NCI-H2107 (cell line): ENCODE measurements at regions not wholly inside any gene's neighbourhood (a gene's known extent, or its start where the extent isn't known, plus 50 kb on each side); places are given as distances from the start of the nearest gene placed in this dataset.

ENCODE experiments used
- DNase-seq: peaks from one replicate; lab custom pipeline; 2025; lab: John Stamatoyannopoulos, UW

DNA sequence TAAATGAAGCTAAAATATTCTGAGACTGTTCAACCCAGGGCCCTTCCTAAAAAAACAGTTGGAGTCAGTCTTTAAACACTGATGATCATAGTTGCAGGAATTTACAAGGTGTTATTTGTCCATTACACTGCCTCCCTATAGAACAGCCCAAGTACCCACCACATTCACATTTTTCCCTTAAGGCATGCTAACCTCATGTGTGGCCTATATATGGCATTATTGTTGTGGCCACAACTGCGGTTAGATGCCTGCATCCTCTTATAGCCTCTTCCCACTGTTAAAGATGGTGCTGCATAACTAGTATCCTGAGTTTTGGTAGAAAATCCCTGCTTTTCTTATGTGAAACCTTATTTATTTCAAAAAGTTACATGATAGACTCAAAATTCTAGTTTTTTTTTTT lies 287.9 kb upstream of the SEMA3A start:
- DNase-seq: no peak

GRCh38 chr7:84479059-84479458 lies 284.5 kb upstream of the SEMA3A start:
- DNase-seq: no peak

- DNase-seq: no peak
These were observed 283.3 kb upstream of the SEMA3A start for GRCh38 chr7:84477786-84478478.

- no peak for DNase-seq
These were observed 279.8 kb upstream of the SEMA3A start for GRCh38 chr7:84474436-84474835.

- DNase-seq: no peak
These were observed 277.0 kb upstream of the SEMA3A start for GRCh38 chr7:84471576-84471975.

GRCh38 chr7:84469034-84469433 lies 274.4 kb upstream of the SEMA3A start:
- no peak for DNase-seq

GRCh38 chr7:84462259-84462658 lies 267.7 kb upstream of the SEMA3A start:
- DNase-seq: no peak

DNA sequence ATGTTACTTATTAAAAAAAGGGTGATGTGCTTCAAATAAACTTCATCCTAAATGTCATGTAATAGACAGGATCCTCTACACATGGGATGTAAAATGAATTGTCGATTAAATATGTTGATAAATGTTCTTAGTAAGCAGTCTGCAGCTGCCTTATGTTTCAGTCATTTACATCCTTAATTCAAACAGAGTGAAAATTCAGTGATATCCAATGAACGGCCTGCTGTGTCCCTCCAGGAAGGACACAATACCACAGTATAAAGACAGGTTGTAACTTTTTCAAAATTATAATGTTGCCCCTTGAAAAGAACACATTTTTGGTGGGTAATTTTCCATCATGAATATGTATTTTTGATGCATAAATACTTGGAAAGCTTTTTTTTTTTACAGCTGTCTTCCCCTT lies 266.5 kb upstream of the SEMA3A start:
- DNase-seq: no peak

- no peak for DNase-seq
These were observed 261.2 kb upstream of the SEMA3A start for GRCh38 chr7:84455788-84456187.

DNA sequence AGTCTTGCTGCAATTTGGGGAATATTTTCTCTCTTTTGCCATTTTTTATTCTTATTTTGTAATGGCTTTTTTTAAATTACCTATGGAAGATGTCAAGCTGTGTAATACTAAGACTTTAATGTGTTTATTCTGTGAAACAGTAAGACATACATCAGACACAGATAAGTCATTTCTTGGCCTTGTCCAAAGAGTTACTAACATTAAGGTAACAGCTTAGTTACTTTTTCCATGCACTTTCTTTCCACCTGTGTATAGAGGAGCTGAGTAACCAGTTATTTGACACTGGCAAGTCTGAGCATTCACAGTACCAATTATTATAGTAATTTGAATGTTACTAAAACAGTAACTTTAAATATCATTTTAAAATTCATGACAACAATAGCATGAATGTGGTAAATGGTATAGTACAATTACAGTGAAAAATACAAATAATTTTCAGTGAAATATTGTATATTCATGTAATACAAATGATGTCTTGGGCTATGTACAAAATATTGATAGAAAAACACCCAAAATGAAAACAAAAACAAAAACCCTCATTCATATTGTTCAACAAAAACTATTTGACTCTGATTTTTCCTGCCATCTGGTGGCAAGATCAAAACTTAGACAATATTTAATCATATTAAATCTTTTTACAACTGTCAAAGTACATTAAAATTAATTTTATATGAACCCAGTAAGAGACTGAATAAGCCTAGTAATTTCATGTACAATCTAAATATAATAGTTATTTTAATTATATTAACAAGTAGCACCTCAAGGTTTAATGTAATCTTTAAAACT lies 259.8 kb upstream of the SEMA3A start:
- DNase-seq: no peak

DNA sequence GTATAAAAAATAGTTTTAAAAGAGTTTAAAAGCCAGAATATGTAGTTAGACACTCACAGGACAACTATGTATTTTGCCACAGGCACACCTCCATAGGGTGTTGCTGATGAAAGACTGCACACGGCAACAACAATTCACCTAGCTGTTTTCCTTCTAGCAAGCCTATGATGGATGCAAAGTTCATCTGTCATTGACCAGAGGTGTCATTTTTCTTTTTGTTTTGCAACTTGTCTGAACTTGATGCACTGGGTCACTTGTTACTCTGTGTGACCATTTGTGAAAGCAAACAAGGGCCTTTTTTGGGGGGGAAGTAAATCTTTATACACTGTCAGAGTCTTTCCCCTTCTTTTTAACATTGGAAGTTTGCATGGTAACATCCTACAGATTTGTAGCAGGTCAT lies 258.0 kb upstream of the SEMA3A start:
- no peak for DNase-seq

- DNase-seq: no peak
These were observed 256.2 kb upstream of the SEMA3A start for GRCh38 chr7:84450772-84451171.

DNA sequence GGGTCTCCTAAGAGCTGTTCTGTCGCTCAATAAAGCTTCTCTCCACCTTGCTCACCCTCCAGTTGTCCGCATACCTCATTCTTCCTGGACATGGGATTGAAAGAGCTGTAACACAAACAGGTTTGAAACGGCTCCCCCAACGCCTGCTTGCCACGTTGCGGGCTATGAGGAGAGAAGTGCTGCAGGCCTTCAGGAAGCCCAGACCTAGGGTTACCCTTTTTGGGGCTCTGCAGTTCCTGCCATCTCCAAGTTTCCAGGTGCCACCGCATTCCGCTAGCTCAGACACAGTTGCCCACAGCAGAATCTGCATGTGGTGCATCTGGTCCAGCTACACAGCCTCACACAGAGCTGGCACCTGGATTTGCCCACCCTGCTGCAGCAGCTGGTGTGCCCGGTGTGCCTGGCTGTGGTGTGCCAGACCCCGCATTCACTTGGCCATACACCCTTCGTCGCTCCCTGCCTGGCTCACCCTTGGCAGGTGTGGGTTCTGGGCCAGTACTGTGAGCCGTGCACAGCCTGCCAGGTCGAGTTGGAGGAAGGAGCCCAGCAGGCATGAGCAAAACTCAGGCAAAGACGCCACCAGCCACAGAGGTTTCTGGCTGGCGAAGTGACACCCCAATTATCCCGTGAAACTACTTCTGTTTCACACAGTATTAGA lies 253.2 kb upstream of the SEMA3A start:
- DNase-seq: no peak

GRCh38 chr7:84446991-84447480 lies 252.4 kb upstream of the SEMA3A start:
- no peak for DNase-seq

- DNase-seq: no peak
These were observed 231.2 kb upstream of the SEMA3A start for GRCh38 chr7:84425702-84426259.

- DNase-seq: no peak
These were observed 228.2 kb upstream of the SEMA3A start for GRCh38 chr7:84422790-84423189.

DNA sequence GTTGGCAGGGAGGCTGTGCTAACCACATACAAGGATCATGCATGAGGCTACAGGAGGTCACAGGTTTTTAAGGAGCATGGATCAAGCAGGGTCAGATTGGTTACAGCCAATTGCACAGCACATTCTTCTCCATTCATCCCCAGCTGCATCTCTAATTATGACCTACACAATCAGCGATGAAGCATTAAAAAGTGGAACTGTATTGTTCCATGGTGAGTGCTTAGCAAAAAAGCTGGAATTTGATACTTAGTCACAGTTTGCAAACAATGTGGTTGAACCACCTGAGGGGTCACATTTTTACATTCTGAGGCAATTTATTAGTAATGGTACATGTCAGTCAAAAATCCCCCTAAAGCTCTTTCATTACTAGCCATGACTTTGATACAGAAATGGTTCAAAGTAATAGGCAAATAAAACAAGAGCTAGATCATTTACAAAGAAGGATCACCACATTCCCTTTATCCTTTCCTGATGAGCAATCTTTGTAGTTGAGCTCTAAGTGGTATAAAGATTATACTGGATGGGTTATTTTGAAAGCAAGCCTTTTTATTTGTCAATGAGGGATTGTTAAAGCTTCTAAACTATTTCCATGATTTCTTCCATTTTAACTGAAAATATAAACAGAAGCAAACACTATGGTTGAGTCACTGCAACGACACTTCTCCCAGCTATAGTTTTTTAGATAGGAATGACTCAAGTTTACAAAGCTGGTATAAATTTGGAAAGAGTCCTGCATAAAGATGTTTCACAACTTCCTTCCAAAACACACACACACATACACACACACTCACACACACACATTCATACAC lies 217.8 kb upstream of the SEMA3A start:
- DNase-seq: no peak

GRCh38 chr7:84399661-84400060 lies 205.1 kb upstream of the SEMA3A start:
- no peak for DNase-seq

DNA sequence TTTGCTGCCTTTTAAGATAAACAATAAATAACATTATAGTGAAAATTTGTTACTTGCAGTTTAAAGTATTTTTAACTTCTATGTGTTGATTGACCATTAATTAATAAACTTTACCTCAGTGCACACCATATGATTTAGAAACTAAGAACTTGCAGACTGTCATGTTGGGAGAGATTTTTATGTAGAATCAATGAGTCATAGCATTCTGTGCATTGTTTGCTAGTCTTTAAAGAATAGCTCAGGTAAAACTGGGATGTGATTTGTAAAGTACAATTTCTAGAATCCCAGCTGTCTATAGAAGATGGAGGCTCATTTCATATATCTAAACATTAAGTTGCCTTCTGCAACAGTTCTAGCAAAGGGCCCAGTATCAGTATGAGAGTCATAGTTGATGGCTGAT lies 199.6 kb upstream of the SEMA3A start:
- no peak for DNase-seq

- no peak for DNase-seq
These were observed 199.2 kb upstream of the SEMA3A start for GRCh38 chr7:84393786-84394185.

- DNase-seq: no peak
These were observed 196.3 kb upstream of the SEMA3A start for GRCh38 chr7:84390845-84391244.

GRCh38 chr7:84389242-84389641 lies 194.7 kb upstream of the SEMA3A start:
- no peak for DNase-seq
